ENCODE measurements at regions not wholly inside any gene's neighbourhood (a gene's known extent, or its start where the extent isn't known, plus 50 kb on each side); places are given as distances from the start of the nearest gene placed in this dataset.

DNA sequence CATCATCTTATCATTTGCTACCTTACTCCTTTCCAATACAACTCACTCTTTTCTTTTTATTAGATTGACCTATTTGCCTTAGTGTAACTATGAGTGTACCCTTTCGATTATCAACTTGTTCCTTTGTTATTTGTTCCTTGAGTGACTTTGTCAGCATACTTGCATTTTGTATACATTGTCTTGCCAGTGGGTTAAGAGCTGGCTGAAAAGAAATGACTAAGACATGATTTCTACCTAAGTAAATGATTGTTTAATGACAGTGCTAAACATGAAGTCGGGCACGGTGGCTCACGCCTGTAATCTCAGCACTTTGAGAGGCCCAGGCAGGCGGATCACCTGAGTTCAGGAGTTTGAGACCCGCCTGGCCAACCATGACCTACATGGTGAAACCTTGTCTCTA is 1042.3 kb downstream of the TBL1XR1 start:
- TF ChIP-seq ZNF274 (IDR thresholded peaks at IDR 0.05; ENCODE audit: low read depth, low read length) (no peak), YY1 (IDR thresholded peaks at IDR 0.05; ENCODE audit: insufficient read depth, insufficient read length) (no peak), SUZ12 (IDR thresholded peaks at IDR 0.05; ENCODE audit: extremely low read depth, insufficient read depth, insufficient read length) (no peak)

DNA sequence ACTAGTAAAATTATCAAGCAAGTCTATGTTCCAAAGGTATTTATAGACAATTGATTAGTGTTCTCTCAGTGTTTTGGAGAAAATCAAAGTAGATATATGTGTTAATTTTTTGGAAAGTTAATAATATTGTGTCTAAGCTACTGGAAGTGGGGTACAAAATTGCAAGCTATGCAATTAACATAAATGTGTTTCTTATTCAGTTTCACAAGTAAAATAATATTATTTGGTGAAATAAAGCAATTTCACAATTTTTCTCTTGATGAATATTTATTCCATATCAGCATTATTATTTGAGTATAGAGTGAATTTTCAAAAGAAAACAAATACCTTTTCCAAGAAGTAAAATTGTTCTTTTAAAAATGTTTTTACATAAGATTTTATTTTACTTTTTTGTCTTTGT is 1047.7 kb downstream of the TBL1XR1 start:
- Histone ChIP-seq H3K4me3 (ENCODE audit: insufficient read length, low read depth) (no peak overlapping the region), H3K4me1 (ENCODE audit: insufficient read depth, insufficient read length) (no peaks in the 10 kb centered on the region), H3K9ac (ENCODE audit: insufficient read length, low read depth) (no peak overlapping the region), H3K27me3 (ENCODE audit: insufficient read depth, insufficient read length) (no peaks in the 10 kb centered on the region), H3K9me3 (ENCODE audit: insufficient read depth, low read length) (no peaks in the 10 kb centered on the region), H3K36me3 (ENCODE audit: insufficient read depth, insufficient read length, low read length) (no peaks in the 10 kb centered on the region)
- DNase-seq (ENCODE audit: low read depth, low spot score): no peak
- no peak for TF ChIP-seq YY1 (IDR thresholded peaks at IDR 0.05; ENCODE audit: insufficient read depth, insufficient read length)
- TF ChIP-seq SUZ12 (IDR thresholded peaks at IDR 0.05; ENCODE audit: extremely low read depth, insufficient read depth, insufficient read length): no peak
- TF ChIP-seq ZNF274 (IDR thresholded peaks at IDR 0.05; ENCODE audit: low read depth, low read length): no peak

More for the DNA sequence above, 1042.3 kb downstream of the TBL1XR1 start:
- no peaks in the 10 kb centered on the region for H3K36me3 ChIP-seq (ENCODE audit: insufficient read depth, insufficient read length, low read length)
- H3K4me1 ChIP-seq (ENCODE audit: insufficient read depth, insufficient read length): no peaks in the 10 kb centered on the region
- DNase-seq (ENCODE audit: low read depth, low spot score): no peak
- H3K4me3 ChIP-seq (ENCODE audit: insufficient read length, low read depth): no peak overlapping the region
- H3K9ac ChIP-seq (ENCODE audit: insufficient read length, low read depth): no peak overlapping the region
- H3K27me3 ChIP-seq (ENCODE audit: insufficient read depth, insufficient read length): no peaks in the 10 kb centered on the region
- 0 out of 2 replicates have a peak, but pooled peaks cover 3% of the 10 kb centered on the region for H3K9me3 ChIP-seq (ENCODE audit: insufficient read depth, low read length)

DNA sequence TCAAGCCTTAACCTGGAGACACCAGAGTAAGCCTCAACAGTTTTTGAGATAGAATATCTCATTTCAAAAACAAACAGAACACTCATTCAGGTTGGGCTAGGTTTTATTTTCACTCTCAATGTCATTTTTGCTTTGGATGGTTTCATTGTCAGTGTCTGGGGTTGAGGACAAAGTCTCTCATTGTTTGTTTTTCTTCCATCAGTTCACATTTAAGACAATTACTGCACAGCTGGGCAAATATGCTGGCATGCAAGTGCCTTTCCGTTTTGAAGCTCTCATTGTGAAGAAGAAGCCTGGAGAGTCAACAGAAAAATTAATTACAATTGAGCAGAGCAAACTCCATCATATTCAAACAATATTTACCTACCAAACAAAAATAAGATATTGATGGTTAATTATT is 1050.0 kb downstream of the TBL1XR1 start:
- Histone ChIP-seq H3K4me3 (ENCODE audit: insufficient read length, low read depth) (no peak overlapping the region), H3K27me3 (ENCODE audit: insufficient read depth, insufficient read length) (no peaks in the 10 kb centered on the region), H3K9ac (ENCODE audit: insufficient read length, low read depth) (no peak overlapping the region), H3K9me3 (ENCODE audit: insufficient read depth, low read length) (no peaks in the 10 kb centered on the region), H3K36me3 (ENCODE audit: insufficient read depth, insufficient read length, low read length) (no peaks in the 10 kb centered on the region), H3K4me1 (ENCODE audit: insufficient read depth, insufficient read length) (no peaks in the 10 kb centered on the region)
- no peak for TF ChIP-seq YY1 (IDR thresholded peaks at IDR 0.05; ENCODE audit: insufficient read depth, insufficient read length)
- TF ChIP-seq ZNF274 (IDR thresholded peaks at IDR 0.05; ENCODE audit: low read depth, low read length): no peak
- no peak for TF ChIP-seq SUZ12 (IDR thresholded peaks at IDR 0.05; ENCODE audit: extremely low read depth, insufficient read depth, insufficient read length)
- no peak for DNase-seq (ENCODE audit: low read depth, low spot score)

DNA sequence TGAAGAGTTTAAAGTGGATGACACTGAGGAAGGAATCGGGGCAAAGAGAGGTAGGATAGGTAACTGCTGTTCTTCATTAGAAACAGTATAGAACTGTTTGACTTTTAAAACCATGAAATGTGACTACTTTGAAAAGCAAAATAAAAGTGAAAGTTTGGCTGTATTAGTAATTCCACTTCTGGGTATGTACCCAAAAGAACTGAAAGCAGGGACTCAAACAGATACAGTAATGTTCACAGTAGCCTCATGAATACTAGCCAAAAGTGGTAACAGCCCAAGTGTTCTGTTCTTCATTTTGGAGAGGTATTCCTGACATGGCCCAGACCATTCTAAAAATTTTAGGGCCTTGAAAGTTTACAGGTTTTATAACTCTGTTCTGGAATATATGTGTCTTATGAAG is 1055.4 kb downstream of the TBL1XR1 start:
- Histone ChIP-seq H3K27me3 (ENCODE audit: insufficient read depth, insufficient read length) (no peaks in the 10 kb centered on the region), H3K4me1 (ENCODE audit: insufficient read depth, insufficient read length) (no peaks in the 10 kb centered on the region), H3K36me3 (ENCODE audit: insufficient read depth, insufficient read length, low read length) (no peaks in the 10 kb centered on the region), H3K9ac (ENCODE audit: insufficient read length, low read depth) (no peak overlapping the region), H3K4me3 (ENCODE audit: insufficient read length, low read depth) (no peak overlapping the region), H3K9me3 (ENCODE audit: insufficient read depth, low read length) (no peaks in the 10 kb centered on the region)
- DNase-seq (ENCODE audit: low read depth, low spot score): no peak
- TF ChIP-seq SUZ12 (IDR thresholded peaks at IDR 0.05; ENCODE audit: extremely low read depth, insufficient read depth, insufficient read length) (no peak), YY1 (IDR thresholded peaks at IDR 0.05; ENCODE audit: insufficient read depth, insufficient read length) (no peak), ZNF274 (IDR thresholded peaks at IDR 0.05; ENCODE audit: low read depth, low read length) (no peak)

DNA sequence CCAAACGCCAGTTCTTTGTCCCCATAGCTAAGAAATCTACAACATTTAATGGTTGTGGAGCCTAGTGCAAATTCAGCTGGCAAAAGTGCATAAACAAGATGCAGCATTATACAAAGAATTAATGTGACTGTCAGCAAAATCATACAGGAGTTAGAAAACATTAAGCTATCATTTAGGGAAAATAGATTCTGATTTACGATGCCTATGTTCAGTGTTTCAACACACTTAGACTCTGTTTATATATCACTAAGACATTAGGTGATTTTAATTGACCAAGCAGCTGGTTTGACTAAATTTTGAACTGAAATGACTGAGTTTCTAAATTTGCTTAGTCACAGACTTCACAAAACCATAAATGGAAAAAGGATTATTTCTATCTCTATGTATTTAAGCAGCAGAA is 1076.8 kb downstream of the TBL1XR1 start:
- DNase-seq (ENCODE audit: low read depth, low spot score): no peak
- H3K9ac ChIP-seq (ENCODE audit: insufficient read length, low read depth): no peak overlapping the region
- no peak for TF ChIP-seq YY1 (IDR thresholded peaks at IDR 0.05; ENCODE audit: insufficient read depth, insufficient read length)
- TF ChIP-seq SUZ12 (IDR thresholded peaks at IDR 0.05; ENCODE audit: extremely low read depth, insufficient read depth, insufficient read length): no peak
- TF ChIP-seq ZNF274 (IDR thresholded peaks at IDR 0.05; ENCODE audit: low read depth, low read length): no peak

DNA sequence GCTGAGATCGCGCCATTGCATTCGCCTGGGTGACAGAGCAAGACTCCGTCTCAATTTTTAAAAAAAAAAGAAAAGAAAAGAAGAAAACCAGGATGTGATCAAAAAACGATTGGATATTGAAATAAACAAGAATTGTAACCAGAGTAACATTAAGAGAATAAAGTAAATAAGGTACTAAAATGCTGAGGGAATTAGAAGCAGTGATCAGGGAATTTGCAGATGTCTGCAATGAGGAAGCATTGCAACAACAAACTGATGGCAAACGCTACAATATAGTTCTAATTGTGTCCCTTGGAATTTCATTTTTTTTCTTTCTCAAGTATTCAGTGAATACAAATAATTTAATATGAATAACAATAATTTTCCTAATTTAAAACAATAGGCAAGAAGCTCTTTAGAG is 1077.5 kb downstream of the TBL1XR1 start:
- no peak overlapping the region for H3K4me3 ChIP-seq (ENCODE audit: insufficient read length, low read depth)
- no peaks in the 10 kb centered on the region for H3K4me1 ChIP-seq (ENCODE audit: insufficient read depth, insufficient read length)
- H3K36me3 ChIP-seq (ENCODE audit: insufficient read depth, insufficient read length, low read length): no peaks in the 10 kb centered on the region
- no peaks in the 10 kb centered on the region for H3K9me3 ChIP-seq (ENCODE audit: insufficient read depth, low read length)
- TF ChIP-seq YY1 (IDR thresholded peaks at IDR 0.05; ENCODE audit: insufficient read depth, insufficient read length): no peak
- TF ChIP-seq ZNF274 (IDR thresholded peaks at IDR 0.05; ENCODE audit: low read depth, low read length): no peak
- TF ChIP-seq SUZ12 (IDR thresholded peaks at IDR 0.05; ENCODE audit: extremely low read depth, insufficient read depth, insufficient read length): no peak
- no peaks in the 10 kb centered on the region for H3K27me3 ChIP-seq (ENCODE audit: insufficient read depth, insufficient read length)
- H3K9ac ChIP-seq (ENCODE audit: insufficient read length, low read depth): no peak overlapping the region
- no peak for DNase-seq (ENCODE audit: low read depth, low spot score)

More for the DNA sequence above, 1076.8 kb downstream of the TBL1XR1 start:
- Histone ChIP-seq H3K27me3 (ENCODE audit: insufficient read depth, insufficient read length) (no peaks in the 10 kb centered on the region), H3K4me3 (ENCODE audit: insufficient read length, low read depth) (no peak overlapping the region), H3K4me1 (ENCODE audit: insufficient read depth, insufficient read length) (no peaks in the 10 kb centered on the region), H3K36me3 (ENCODE audit: insufficient read depth, insufficient read length, low read length) (no peaks in the 10 kb centered on the region), H3K9me3 (ENCODE audit: insufficient read depth, low read length) (no peaks in the 10 kb centered on the region)

DNA sequence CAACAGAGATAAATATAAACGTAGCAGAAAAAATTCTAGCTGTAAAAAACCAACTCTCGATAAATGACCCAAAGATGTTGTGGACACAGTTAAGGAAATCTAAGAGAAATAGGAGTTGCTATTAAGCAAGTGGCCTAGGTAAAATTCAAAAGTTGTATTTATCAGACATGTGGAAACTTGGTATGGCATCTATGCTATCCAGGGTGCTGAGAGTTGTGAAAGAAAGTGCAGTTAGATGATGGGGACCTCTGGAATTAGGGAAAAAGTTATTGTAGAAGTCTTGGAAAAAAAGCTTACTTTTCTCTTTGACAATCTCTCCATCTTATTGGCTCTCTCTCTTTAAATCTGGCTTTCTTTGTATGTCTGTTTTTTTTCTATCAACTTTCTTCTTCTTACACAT is 1090.9 kb downstream of the TBL1XR1 start:
- no peaks in the 10 kb centered on the region for H3K9me3 ChIP-seq (ENCODE audit: insufficient read depth, low read length)
- no peak for DNase-seq (ENCODE audit: low read depth, low spot score)
- H3K9ac ChIP-seq (ENCODE audit: insufficient read length, low read depth): no peak overlapping the region
- no peaks in the 10 kb centered on the region for H3K27me3 ChIP-seq (ENCODE audit: insufficient read depth, insufficient read length)
- TF ChIP-seq SUZ12 (IDR thresholded peaks at IDR 0.05; ENCODE audit: extremely low read depth, insufficient read depth, insufficient read length): no peak
- no peak for TF ChIP-seq ZNF274 (IDR thresholded peaks at IDR 0.05; ENCODE audit: low read depth, low read length)
- no peak for TF ChIP-seq YY1 (IDR thresholded peaks at IDR 0.05; ENCODE audit: insufficient read depth, insufficient read length)
- no peak overlapping the region for H3K4me3 ChIP-seq (ENCODE audit: insufficient read length, low read depth)
- no peaks in the 10 kb centered on the region for H3K36me3 ChIP-seq (ENCODE audit: insufficient read depth, insufficient read length, low read length)
- H3K4me1 ChIP-seq (ENCODE audit: insufficient read depth, insufficient read length): no peaks in the 10 kb centered on the region
